H1 (cell line): ENCODE measurements at regions not wholly inside any gene's neighbourhood (a gene's known extent, or its start where the extent isn't known, plus 50 kb on each side); places are given as distances from the start of the nearest gene placed in this dataset.

Experiments used
- EP300 ChIP-seq, 2 experiments: IDR thresholded peaks; 1 replicate in 1 of 2; 2 replicates in 1 of 2; pipeline ENCODE4 v1.6.1; 2011 to 2012; ENCODE audit warnings: low read depth in 2 of 2, low read length in 2 of 2, mild to moderate bottlenecking in 2 of 2, borderline replicate concordance in 1 of 2, inconsistent platforms in 1 of 2, moderate library complexity in 1 of 2
- NANOG ChIP-seq: IDR thresholded peaks from 2 replicates; pipeline ENCODE4 v1.6.1; 2011; ENCODE audit warnings: low read length, low read depth, mild to moderate bottlenecking, inconsistent platforms; ENCODE audit not compliant: insufficient read depth, poor library complexity, severe bottlenecking

DNA sequence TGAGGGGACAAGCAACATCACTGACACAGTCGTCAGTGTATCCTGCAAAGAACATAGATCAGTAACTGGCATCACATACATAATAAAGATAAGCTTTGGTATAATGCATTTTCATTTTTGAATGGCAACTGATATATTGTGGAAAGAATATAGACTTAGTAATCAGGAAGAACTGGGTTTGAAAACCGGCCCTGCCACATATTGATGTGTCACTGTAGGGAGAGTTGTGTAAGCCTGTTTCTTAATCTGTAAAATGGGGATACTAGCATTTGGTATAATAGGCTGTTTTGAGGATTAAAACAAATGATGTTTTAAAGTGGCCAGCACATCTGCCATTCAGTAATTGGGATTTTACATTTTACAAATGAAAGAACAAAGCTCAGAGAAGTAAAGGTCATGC is 277.8 kb upstream of the CNTNAP5 start:
- TF ChIP-seq NANOG: no peak
- TF ChIP-seq EP300 (IDR thresholded peaks at IDR 0.05; ENCODE audit: borderline replicate concordance in 1 of 2, low read depth in 2 of 2, low read length in 2 of 2): no peak
